Colonic mucosa (tissue), 4 donors: ENCODE measurements at regions not wholly inside any gene's neighbourhood (a gene's known extent, or its start where the extent isn't known, plus 50 kb on each side); places are given as distances from the start of the nearest gene placed in this dataset.

Source experiments
- DNase-seq: peaks from one replicate; pipeline ENCODE4 v3.0.0-alpha.2; 2020
- H3K27ac ChIP-seq: fragments of 200-600 bp; one replicate; pipeline ENCODE4 v1.8.0; 2021
- H3K27me3 ChIP-seq: fragments of 200-600 bp; one replicate; pipeline ENCODE4 v1.8.0; 2021
- H3K36me3 ChIP-seq: fragments of 200-600 bp; one replicate; pipeline ENCODE4 v1.8.0; 2021
- H3K4me1 ChIP-seq: fragments of 200-600 bp; one replicate; pipeline ENCODE4 v1.8.0; 2021; ENCODE audit warnings: mild to moderate bottlenecking
- H3K4me3 ChIP-seq: fragments of 200-600 bp; one replicate; pipeline ENCODE4 v1.8.0; 2021
- H3K9ac ChIP-seq, 2 donors: one replicate each; pipeline ENCODE4 v1.7.0; 2013; ENCODE audit warnings: control low read depth in 2 of 2, low read depth in 2 of 2, low read length in 2 of 2
- H3K9me3 ChIP-seq: fragments of 200-600 bp; one replicate; pipeline ENCODE4 v1.8.0; 2021
- CTCF ChIP-seq: fragments of 200-600 bp; IDR thresholded peaks from one replicate; pipeline ENCODE4 v1.8.0; 2022; ENCODE audit warnings: antibody characterized with exemption, mild to moderate bottlenecking
- intact Hi-C: fragments of 100-400 bp; cut with DNase I; formaldehyde crosslinking; loops from one replicate; pipeline ENCODE4 v1.14.1; 2022
- donor health status: healthy.
- donor health status: DM: no; HTN: no; CAD: no.
- donor health status: DM: no; HTN: no; CAD: no.

- TF ChIP-seq CTCF = no peak
- H3K4me3 ChIP-seq = no peak overlapping the region
Observed at GRCh38 chr3:65149877-65150276, 462.1 kb upstream of the ADAMTS9 start.

GRCh38 chr3:65148687-65149086, 460.9 kb upstream of the ADAMTS9 start:
- no peak overlapping the region for H3K9ac ChIP-seq
- no peak overlapping the region for H3K27ac ChIP-seq
- no peaks in the 10 kb centered on the region for H3K9me3 ChIP-seq
- H3K4me3 ChIP-seq = no peak overlapping the region
- intact Hi-C loops = no loop called here
- H3K36me3 ChIP-seq = no peaks in the 10 kb centered on the region
- no peak for TF ChIP-seq CTCF
- no peaks in the 10 kb centered on the region for H3K4me1 ChIP-seq
- DNase-seq = no peak
- H3K27me3 ChIP-seq = no peaks in the 10 kb centered on the region

More at GRCh38 chr3:65149877-65150276, 462.1 kb upstream of the ADAMTS9 start:
- no peaks in the 10 kb centered on the region for H3K4me1 ChIP-seq
- no peaks in the 10 kb centered on the region for H3K36me3 ChIP-seq
- no peaks in the 10 kb centered on the region for H3K9me3 ChIP-seq
- intact Hi-C loops = no loop called here
- DNase-seq = no peak
- H3K27ac ChIP-seq = no peak overlapping the region
- H3K9ac ChIP-seq = no peak overlapping the region
- H3K27me3 ChIP-seq = no peaks in the 10 kb centered on the region

GRCh38 chr3:65146179-65146578, 458.4 kb upstream of the ADAMTS9 start:
- Histone ChIP-seq H3K27me3 (no peaks in the 10 kb centered on the region), H3K9ac (no peak overlapping the region), H3K4me1 (no peaks in the 10 kb centered on the region), H3K27ac (no peak overlapping the region), H3K4me3 (no peak overlapping the region), H3K9me3 (no peaks in the 10 kb centered on the region), H3K36me3 (no peaks in the 10 kb centered on the region)
- intact Hi-C loops = no loop called here
- TF ChIP-seq CTCF = no peak
- DNase-seq = no peak

GRCh38 chr3:65145680-65146079, 457.9 kb upstream of the ADAMTS9 start:
- H3K4me3 ChIP-seq = no peak overlapping the region
- no peaks in the 10 kb centered on the region for H3K36me3 ChIP-seq
- H3K9me3 ChIP-seq = no peaks in the 10 kb centered on the region
- H3K27ac ChIP-seq = no peak overlapping the region
- intact Hi-C loops = no loop called here
- DNase-seq = no peak
- H3K27me3 ChIP-seq = no peaks in the 10 kb centered on the region
- H3K4me1 ChIP-seq = no peaks in the 10 kb centered on the region
- no peak overlapping the region for H3K9ac ChIP-seq
- no peak for TF ChIP-seq CTCF

GRCh38 chr3:65144791-65145351, 457.1 kb upstream of the ADAMTS9 start:
- DNase-seq = no peak
- Histone ChIP-seq H3K9me3 (no peaks in the 10 kb centered on the region), H3K36me3 (no peaks in the 10 kb centered on the region), H3K9ac (no peak overlapping the region), H3K27me3 (no peaks in the 10 kb centered on the region), H3K27ac (no peak overlapping the region), H3K4me1 (no peaks in the 10 kb centered on the region), H3K4me3 (no peak overlapping the region)
- intact Hi-C loops = no loop called here
- TF ChIP-seq CTCF = no peak
